Adrenal gland (tissue), 5 donors: ENCODE measurements at regions not wholly inside any gene's neighbourhood (a gene's known extent, or its start where the extent isn't known, plus 50 kb on each side); places are given as distances from the start of the nearest gene placed in this dataset.

Source experiments
- CTCF ChIP-seq, 6 experiments: fragments of 450-650 bp in 4 of 6; fragments of 200-600 bp in 2 of 6; sonication (generic) in 1 of 6; IDR thresholded peaks; 1 replicate in 5 of 6; 2 replicates in 1 of 6; pipeline versions ENCODE4 v1.5.1 to v1.8.0; 2016 to 2021; ENCODE audit warnings: antibody characterized with exemption in 6 of 6, mild to moderate bottlenecking in 2 of 6, moderate library complexity in 1 of 6
- POLR2A ChIP-seq, 2 donors: fragments of 450-650 bp; IDR thresholded peaks; one replicate each; pipeline ENCODE4 v1.6.1; 2017; ENCODE audit warnings: antibody characterized with exemption in 2 of 2, mild to moderate bottlenecking in 2 of 2, moderate library complexity in 1 of 2
- donor health status: DM: no; HTN: no; CAD: no.

- TF ChIP-seq CTCF (IDR thresholded peaks at IDR 0.05) (no peak), POLR2A (IDR thresholded peaks at IDR 0.05) (no peak)
Observed at GRCh38 chr7:86444245-86444644, 199.5 kb upstream of the GRM3 start.
